ENCODE measurements at regions not wholly inside any gene's neighbourhood (a gene's known extent, or its start where the extent isn't known, plus 50 kb on each side); places are given as distances from the start of the nearest gene placed in this dataset.
A peak's percentile ranks its signal among the peaks of the same experiment; 100 is the strongest.

GRCh38 chr6:151690768-151691562 lies 116.5 kb upstream of the ESR1 start:
- Histone ChIP-seq H3K79me2 (ENCODE audit: control insufficient read depth, insufficient read depth, low read length) (no peaks in the 10 kb centered on the region), H3K9me3 (replicated peaks; ENCODE audit: control insufficient read depth, insufficient read depth, low read length) (peaks cover 5% of the 10 kb centered on the region; the same call in 2 of the 3 replicates), H3K27me3 (replicated peaks in 1 of 2; ENCODE audit: control insufficient read depth in 2 of 2, insufficient read depth in 2 of 2, low read length in 1 of 2) (no peaks in the 10 kb centered on the region), H3K36me3 (ENCODE audit: control insufficient read depth in 2 of 2, insufficient read depth in 2 of 2, low read length in 1 of 2) (no peaks in the 10 kb centered on the region), H3K4me1 (ENCODE audit: control insufficient read depth, insufficient read depth, low read length) (peaks cover 17% of the 10 kb centered on the region), H3K27ac (ENCODE audit: control insufficient read depth, insufficient read depth) (no peak overlapping the region; the same call in 1 of the 2 replicates), H2AFZ (ENCODE audit: control insufficient read depth, low read depth, low read length) (peak overlapping the region; percentile 76), H3K4me2 (ENCODE audit: control insufficient read depth, insufficient read depth) (peak overlapping the region; percentile 75), H3K4me3 (peak overlapping the region; percentile 31; the same call in 1 of the 2 replicates), H3K9ac (ENCODE audit: control insufficient read depth, insufficient read depth, low read length) (no peak overlapping the region), H4K20me1 (ENCODE audit: control insufficient read depth, insufficient read depth) (no peaks in the 10 kb centered on the region)
- ChIA-PET SMC1A (ENCODE audit: uncharacterized antibody, unreplicated experiment) (interaction anchor here (0.6 to 8.3 kb wide), 56 partner anchors 8 to 1279 kb away, joined by 3 to 138 read pairs (median 4); partner anchors contain the start of gene RMND1), RAD21 (ENCODE audit: unreplicated experiment) (interaction anchor here (0.6 to 5.0 kb wide), 53 partner anchors 8 to 666 kb away, joined by 3 to 93 read pairs (median 5); partner anchors contain the start of gene ESR1), CTCF (interaction anchor here (0.6 to 7.4 kb wide), 59 partner anchors 8 to 1257 kb away, joined by 3 to 157 read pairs (median 5); no protein-coding TSS in a partner anchor), POLR2A (interaction anchor here (0.6 to 2.6 kb wide), 8 partner anchors 9 to 75 kb away, joined by 3 to 8 read pairs (median 4); no protein-coding TSS in a partner anchor)
- in situ Hi-C loops (cut with MboI) (loop anchor here (5.0 kb wide), 1 partner anchor 431 kb away; no protein-coding TSS in a partner anchor), intact Hi-C loops (cut with micrococcal nuclease; ENCODE audit: unreplicated experiment) (loop anchor here (1.0 to 2.0 kb wide), 5 partner anchors 11 to 577 kb away; no protein-coding TSS in a partner anchor)
- FAIRE-seq (no peak), ATAC-seq (peak; percentile 97), DNase-seq (ENCODE audit: low read depth, low spot score) (peak; percentile 83)
- TSS peak; percentile 90 for BruUV-seq (replicated peaks)
- WGBS (ENCODE audit: insufficient coverage, insufficient replicate concordance, low lambda C conversion rate, missing lambda C conversion rate): under 1% methylated on average over 8 of the region's 8 CpGs
- TF ChIP-seq IKZF1 (conservative IDR thresholded peaks at IDR 0.05) (peak; percentile 97), MTA2 (IDR thresholded peaks at IDR 0.05; ENCODE audit: low read depth) (peak; percentile 97), BHLHE40 (IDR thresholded peaks at IDR 0.05; ENCODE audit: borderline replicate concordance in 1 of 2, low read depth in 2 of 2, low read length in 1 of 2) (peak; percentile 94 to 95), IRF5 (IDR thresholded peaks at IDR 0.05; ENCODE audit: borderline replicate concordance) (no peak), PAX5 (IDR thresholded peaks at IDR 0.05; ENCODE audit: borderline replicate concordance, low read depth, low read length) (peak; percentile 91; the same call in 1 of the 2 replicates), SKIL (IDR thresholded peaks at IDR 0.05; ENCODE audit: low read depth, poor library complexity, severe bottlenecking) (peak; percentile 69), FOXM1 (IDR thresholded peaks at IDR 0.05; ENCODE audit: low read depth, low read length) (peak; percentile 61; the same call in 1 of the 2 replicates), KLF5 (IDR thresholded peaks at IDR 0.05; ENCODE audit: partially characterized antibody) (no peak), IKZF2 (IDR thresholded peaks at IDR 0.05) (peak; percentile 99), ZNF217 (IDR thresholded peaks at IDR 0.05) (peak; percentile 94), SPI1 (IDR thresholded peaks at IDR 0.05; ENCODE audit: borderline replicate concordance, insufficient read depth, low read depth, low read length) (peak; percentile 96), JUND (IDR thresholded peaks at IDR 0.05; ENCODE audit: low read depth, low read length) (peak; percentile 76; the same call in 1 of the 2 replicates), RAD51 (IDR thresholded peaks at IDR 0.05) (peak; percentile 74), PKNOX1 (IDR thresholded peaks at IDR 0.05) (peak; percentile 42; the same call in 1 of the 2 replicates), ZBED1 (IDR thresholded peaks at IDR 0.05; ENCODE audit: borderline replicate concordance) (no peak), MEF2A (IDR thresholded peaks at IDR 0.05; ENCODE audit: insufficient read depth, low read depth, low read length) (0 out of 2 replicates have a peak, but pooled peaks have one; percentile 57), ETV6 (conservative IDR thresholded peaks at IDR 0.05 in 1 of 2, IDR thresholded peaks at IDR 0.05 in 1 of 2; ENCODE audit: borderline replicate concordance in 1 of 2, low read depth in 1 of 2) (peak in 1 of 2 experiments; percentile 69; a peak in 2 of 4 replicates), NR2F1 (conservative IDR thresholded peaks at IDR 0.05) (peak; percentile 80)

Measured in GM12878 (cell line).